ENCODE measurements at regions not wholly inside any gene's neighbourhood (a gene's known extent, or its start where the extent isn't known, plus 50 kb on each side); places are given as distances from the start of the nearest gene placed in this dataset.
"Not testable (repeated sequence)": the region's sequence is repeated elsewhere in the genome, so short reads cannot be mapped to it uniquely, and the experiment has no call there.

DNA sequence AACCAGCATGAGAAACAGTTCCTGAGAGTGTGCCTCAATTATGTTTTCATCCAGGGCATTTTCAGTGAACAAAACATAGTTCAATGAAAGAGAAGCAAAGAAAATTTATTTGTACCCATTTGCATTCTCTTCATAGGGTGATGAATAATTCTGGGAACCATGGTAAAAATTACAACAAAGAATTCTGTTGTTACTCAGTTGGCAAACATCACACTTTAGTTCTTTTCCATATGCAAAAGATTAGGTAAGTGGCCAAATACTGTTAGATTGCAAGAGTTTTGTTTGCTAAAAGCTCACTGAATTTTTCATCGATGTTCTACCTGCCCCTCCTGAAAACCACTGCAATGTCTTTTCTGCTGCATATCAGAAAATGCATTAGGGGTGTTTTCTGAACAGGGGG lies 132.4 kb upstream of the RGS6 start:
- in situ Hi-C loops (cut with MboI; ENCODE audit: low sequenced_read_pairs), result no loop called here

DNA sequence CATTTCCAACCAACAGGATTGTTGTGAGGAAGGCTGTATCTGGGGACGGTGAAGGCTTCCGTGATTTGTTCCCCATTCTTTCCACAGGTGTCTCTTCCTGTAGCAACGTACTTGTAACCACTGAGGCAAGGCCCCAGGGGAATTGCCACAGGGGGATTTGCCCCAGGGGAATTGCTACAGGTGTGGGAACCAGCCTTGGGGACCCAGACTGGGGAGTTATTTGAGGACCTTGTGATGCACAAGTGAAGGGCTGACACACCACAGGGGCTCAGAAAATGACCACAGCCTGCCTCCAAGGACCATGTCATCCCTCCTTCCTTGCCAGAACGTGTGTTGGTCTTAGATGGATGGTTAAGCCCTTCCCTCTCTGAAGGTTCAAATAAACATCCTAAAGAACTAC lies 131.4 kb upstream of the RGS6 start:
- in situ Hi-C loops (cut with MboI; ENCODE audit: low sequenced_read_pairs), result no loop called here

DNA sequence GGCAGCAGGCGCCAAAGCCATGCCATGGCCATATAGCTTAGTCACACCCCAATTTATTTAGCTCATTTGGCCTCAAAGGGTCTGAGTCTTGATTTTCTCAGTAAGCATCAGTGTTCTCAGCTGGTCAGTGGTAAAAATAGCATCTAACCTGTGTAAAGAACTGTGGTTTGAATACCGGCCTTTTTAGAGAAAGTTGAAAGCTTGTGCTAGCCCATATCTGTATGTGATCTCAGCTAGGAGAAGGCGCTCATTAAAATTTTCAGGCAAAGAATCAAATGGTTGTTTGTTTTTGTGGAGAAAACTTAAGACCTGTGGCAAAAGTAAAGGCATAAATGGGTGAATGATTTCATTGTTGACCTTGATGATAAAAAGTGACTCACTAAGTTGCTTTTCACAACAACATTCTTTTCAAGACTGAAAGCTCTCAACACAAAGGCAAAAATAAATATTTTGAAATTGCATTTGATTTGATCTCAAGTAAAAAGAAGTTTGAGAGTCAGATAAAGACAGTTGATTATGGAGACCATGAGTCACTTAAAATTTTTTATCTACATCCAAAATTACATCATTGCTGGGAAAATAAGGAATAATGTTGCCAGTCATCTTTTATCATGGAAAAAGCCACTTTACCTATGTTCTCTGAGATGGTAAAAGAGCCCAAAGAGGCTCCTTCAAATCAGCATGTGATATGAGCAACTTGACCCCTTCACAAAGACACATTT lies 128.5 kb upstream of the RGS6 start:
- in situ Hi-C loops (cut with MboI; ENCODE audit: low sequenced_read_pairs), result no loop called here

DNA sequence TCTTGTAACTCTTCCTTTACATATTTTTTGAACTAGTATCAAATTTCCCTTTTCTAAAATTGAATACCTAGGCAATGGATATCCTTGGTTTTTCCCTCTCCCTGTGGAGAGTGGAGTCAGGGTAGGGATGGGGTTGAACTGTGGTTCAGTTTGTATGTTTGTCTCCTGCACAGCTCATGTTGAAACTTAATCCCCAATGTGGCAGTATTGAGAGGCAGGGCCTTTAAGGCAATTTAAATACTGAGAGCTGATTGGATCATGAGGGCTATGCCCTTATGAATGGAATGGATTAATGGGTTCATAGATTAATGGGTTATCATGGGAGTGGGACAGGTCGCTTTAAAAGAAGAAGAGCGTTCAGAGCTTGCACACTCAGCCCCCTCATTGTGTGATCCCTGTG lies 127.2 kb upstream of the RGS6 start:
- in situ Hi-C loops (cut with MboI; ENCODE audit: low sequenced_read_pairs), result no loop called here

DNA sequence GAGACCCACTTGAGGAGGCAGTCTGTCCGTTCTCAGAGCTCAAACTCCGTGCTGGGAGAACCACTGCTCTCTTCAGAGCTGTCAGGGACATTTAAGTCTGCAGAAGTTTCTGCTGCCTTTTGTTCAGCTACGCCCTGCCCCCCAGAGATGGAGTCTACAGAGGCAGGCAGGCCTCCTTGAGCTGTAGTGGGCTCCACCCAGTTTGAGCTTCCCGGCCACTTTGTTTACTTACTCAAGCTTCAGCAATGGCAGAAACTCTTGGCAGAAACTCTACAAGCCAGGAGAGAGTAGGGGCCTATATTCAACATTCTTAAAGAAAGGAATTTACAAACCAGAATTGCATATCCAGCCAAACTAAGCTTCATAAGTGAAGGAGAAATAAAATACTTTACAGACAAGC lies 125.2 kb upstream of the RGS6 start:
- in situ Hi-C loops (cut with MboI; ENCODE audit: low sequenced_read_pairs), result not testable (repeated sequence)

DNA sequence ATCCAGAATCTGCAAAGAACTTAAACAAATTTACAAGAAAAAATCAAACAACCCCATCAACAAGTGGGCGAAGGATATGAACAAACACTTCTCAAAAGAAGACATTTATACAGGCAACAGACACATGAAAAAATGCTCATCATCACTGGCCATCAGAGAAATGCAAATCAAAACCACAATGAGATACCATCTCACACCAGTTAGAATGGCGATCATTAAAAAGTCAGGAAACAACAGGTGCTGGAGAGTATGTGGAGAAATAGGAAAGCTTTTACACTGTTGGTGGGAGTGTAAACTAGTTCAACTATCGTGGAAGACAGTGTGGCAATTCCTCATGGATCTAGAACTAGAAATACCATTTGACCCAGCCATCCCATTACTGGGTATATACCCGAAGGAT lies 121.4 kb upstream of the RGS6 start:
- in situ Hi-C loops (cut with MboI; ENCODE audit: low sequenced_read_pairs), result not testable (repeated sequence)

DNA sequence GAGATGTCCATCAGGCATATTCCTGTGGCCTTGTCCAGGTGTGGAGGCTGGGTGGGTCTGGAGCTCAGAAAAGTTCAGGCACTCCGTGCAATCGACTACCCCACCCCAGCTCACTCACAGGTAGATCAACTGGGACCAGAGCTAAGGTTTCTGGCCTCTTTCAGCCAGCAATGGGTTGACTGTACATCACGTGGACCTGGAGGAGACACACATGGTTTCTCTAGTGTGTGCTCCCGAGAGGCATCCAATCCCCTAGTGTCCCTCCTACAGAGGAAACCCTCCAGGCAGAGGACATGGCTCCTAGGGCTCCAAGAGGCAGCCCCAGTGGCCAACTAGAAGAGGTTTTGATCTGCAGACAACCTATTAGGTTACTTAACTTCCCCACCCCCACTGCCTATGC lies 119.5 kb upstream of the RGS6 start:
- in situ Hi-C loops (cut with MboI; ENCODE audit: low sequenced_read_pairs), result no loop called here

DNA sequence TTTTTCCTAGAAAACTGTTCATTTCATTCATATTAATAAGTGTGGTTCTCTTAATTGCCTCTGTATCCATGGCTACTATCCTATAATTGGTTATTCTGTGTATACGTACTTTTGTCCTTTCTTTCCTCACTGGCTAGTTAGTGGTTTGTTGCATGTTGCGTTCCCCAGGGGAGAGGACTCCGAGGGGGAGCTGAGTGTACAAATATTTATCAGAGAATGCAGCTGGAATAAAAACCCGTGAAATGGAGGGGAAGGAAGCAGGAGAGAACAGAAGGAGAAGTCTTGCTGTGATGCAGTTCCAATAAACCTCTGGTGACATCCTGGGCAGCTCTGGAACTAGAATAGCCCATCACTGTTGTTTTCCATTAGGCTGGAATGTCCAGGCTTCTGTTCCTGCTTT lies 117.1 kb upstream of the RGS6 start:
- in situ Hi-C loops (cut with MboI; ENCODE audit: low sequenced_read_pairs), result no loop called here

DNA sequence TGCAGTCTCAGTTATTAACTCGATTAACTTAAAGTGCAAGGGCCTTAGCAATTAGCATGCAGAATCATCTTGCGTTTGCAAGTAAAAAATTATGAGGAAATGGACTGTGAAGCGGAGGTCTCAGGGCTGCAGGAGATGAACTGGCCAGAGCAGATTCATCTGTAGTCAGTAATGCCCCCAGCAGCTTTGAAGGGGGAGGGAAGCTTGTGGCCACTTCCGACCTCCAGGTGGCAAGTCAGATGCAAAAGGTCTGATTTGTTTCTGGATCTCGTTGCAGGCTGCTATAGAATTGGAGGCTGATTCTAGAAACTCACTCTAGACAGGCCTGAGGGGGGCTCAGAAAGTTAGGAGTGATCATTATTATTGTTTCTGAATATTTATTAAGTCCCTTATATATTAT lies 107.4 kb upstream of the RGS6 start:
- in situ Hi-C loops (cut with MboI; ENCODE audit: low sequenced_read_pairs), result no loop called here

DNA sequence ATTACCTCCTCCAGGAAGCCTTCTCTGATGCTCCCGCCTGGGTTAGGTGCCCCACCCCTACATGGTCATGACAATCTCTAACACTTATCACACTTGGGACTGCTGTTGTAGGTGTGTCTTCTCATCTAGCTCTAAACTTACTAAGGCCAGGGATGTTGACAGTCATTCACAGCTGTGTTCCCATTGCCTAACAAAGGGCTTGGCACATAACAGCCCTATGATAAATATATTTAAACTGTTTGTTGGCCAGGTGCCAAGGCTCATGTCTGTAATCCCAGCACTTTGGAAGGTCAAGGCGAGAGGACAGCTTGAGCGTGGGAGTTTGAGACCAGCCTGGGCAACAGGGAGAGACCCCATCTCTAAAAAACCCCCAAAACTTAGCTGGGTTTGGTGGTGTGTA lies 98.8 kb upstream of the RGS6 start:
- in situ Hi-C loops (cut with MboI; ENCODE audit: low sequenced_read_pairs), result no loop called here

DNA sequence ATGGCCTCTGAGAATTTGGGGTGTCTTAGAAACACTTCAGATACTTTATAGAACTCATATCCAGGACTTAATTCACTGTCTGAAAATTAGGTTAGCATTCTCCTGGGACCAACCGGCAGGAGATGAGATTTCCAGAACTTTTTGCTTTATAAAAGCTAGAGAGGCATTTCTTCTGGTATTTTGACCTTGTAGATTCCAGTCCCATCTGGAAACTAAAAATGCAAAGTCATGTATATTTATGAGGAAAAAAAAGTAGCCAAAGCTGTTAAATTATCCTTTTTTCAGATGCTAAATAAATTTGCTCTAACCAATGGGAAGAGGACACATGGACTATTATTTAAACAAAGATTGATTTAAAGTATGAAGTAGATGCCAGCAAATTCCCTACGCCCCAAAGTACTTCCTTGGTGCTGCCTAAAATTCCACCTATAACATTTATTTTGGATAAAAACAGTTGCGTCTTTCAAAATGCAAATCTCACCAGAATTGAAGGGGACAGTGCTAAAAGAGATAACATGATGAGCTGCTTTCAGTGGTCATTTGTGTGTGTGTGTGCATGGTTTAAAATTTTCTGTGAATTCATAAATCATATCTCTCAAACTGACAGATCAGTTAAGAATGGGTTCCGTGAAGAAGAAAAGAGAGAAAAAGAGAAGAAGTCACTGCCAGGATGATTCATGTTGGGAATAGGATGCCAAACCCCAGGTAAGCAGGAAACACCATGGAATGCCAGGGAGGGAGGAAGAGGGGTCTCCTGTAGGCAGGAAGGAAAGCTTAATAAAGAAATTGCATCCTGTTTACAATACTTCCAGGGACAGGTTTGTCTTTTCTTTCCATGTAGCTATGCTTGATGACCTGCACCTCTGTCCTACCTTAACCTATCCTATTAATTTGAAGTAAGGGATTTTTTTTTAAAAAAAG lies 97.7 kb upstream of the RGS6 start:
- in situ Hi-C loops (cut with MboI; ENCODE audit: low sequenced_read_pairs), result no loop called here

DNA sequence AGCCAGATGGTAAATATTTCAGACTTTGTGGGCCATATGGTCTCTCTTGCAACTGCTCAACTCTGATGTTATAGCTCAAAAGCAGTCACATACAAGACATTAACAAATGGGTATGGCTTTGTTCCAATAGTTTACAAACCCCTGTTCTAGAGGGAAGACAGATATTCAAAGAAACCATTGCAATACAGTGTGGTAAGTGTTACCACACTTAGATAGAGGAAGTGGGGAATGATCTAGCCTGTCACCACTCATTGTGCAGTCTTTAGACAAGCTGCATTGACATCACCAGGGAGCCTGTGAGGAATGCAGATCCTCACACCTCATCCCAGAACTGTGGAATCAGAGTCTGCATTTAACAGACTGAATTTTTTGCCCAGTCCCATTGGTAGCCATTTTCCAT lies 80.0 kb upstream of the RGS6 start:
- in situ Hi-C loops (cut with MboI; ENCODE audit: low sequenced_read_pairs), result no loop called here

DNA sequence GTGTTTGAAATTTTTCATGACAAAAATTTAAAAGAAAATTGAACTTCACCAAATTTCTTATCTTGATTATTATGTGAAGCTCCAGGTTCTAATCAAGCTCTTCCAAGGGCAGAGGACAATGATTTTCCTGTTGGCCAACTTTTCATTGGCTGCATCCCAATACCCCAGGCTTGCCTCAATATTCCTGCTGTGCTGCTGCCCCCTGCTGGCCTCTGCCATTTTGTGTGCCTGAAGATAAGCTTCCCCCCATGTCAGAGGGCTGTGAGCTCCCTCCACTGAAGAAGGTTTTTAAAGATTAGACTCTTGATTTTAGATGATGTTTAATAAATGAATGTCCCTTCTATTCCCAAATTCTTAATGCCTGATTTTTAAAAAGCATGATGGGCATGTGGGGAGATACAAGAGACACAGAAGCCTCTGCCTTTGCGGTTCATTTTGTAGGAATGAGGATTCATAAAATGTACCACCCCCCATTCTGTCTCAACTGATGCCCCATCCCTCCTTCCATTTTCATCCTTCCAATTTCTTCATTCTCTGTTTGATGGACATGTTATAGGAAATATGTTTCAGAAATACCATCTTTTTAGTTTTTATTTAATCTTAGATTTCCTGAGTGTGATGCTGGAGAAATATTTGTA lies 76.7 kb upstream of the RGS6 start:
- in situ Hi-C loops (cut with MboI; ENCODE audit: low sequenced_read_pairs), result no loop called here

DNA sequence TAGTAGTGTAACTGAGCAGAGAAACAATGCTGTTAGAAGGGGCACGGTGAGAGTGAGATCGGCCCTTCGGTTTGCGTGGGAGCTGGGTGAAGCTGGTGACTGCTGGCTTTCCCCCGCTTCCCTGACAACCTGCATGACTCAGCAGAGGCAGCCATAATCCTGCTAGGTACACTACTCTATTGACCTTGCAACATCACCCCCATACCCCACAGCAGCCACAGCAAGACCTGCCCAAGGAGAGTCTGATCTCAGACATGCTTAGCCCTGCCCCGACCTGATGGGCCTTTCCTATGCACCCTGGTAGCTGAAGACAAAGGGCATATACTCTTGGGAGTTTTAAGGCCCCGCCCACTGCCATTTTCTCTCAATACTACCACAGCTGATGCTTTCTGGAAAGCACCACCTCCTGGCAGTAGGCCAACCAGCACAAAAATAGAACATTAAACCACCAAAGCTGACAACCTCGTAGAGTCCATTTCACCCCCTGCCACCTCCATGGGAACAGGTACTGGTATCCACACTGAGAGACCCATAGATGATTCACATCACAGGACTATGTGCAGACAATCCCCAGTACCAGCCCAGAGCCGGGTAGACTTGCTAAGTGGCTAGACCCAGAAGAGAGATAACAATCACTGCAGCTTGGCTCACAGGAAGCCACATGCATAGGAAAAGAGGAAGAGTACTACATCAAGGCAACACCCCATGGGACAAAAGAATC lies 75.9 kb upstream of the RGS6 start:
- in situ Hi-C loops (cut with MboI; ENCODE audit: low sequenced_read_pairs), result no loop called here

DNA sequence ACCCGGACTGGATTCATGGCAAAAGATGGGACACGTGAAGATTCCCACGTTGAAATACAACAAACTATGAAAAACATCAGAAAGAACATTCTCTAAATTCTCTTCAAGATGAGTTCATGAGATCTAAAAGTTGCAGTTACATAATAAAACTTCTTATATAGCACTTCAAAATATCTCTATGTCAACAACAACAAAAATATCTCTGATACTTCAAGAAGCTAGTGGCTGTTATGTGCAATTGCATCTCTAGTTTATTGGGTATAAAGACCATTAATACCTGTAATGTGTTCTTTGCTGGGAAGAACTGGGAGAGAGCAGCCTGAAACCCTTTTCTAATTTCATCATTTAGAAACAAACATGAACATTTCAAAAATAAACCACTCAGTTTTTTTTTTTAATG lies 69.2 kb upstream of the RGS6 start:
- in situ Hi-C loops (cut with MboI; ENCODE audit: low sequenced_read_pairs), result no loop called here

DNA sequence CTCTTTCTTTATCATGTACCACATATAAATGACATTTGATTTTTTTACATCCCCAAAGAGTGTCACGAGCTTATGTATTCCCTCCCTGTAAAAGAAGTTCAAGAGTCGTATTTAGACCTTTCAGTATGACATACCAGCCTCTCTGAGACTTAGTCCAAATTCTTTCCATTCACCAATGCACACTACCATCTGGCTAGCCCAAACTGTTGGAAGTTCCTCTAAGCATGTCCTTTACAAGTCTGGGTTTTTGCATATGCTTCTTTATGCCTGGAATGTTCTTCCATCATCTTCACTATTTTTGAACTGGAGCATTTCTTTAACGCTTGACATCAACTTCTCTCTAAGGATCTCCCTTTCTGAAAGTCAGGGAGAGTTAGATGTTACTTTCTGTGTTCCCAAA lies 68.5 kb upstream of the RGS6 start:
- in situ Hi-C loops (cut with MboI; ENCODE audit: low sequenced_read_pairs), result no loop called here
